Loucy (cell line): ENCODE measurements at regions not wholly inside any gene's neighbourhood (a gene's known extent, or its start where the extent isn't known, plus 50 kb on each side); places are given as distances from the start of the nearest gene placed in this dataset.

ENCODE experiments used
- EZH2phosphoT487 ChIP-seq: fragments of 200-600 bp; IDR thresholded peaks from 2 replicates; pipeline ENCODE4 v1.6.1; 2018; ENCODE audit warnings: antibody characterized with exemption, mild to moderate bottlenecking, moderate library complexity, borderline replicate concordance
- TF ChIP-seq, protein P1 (sequence below): fragments of 200-600 bp; sonication (generic); conservative IDR thresholded peaks from 2 replicates; pipeline ENCODE4 v1.5.1; 2014; ENCODE audit warnings: mild to moderate bottlenecking, antibody characterized with exemption, low read length

DNA sequence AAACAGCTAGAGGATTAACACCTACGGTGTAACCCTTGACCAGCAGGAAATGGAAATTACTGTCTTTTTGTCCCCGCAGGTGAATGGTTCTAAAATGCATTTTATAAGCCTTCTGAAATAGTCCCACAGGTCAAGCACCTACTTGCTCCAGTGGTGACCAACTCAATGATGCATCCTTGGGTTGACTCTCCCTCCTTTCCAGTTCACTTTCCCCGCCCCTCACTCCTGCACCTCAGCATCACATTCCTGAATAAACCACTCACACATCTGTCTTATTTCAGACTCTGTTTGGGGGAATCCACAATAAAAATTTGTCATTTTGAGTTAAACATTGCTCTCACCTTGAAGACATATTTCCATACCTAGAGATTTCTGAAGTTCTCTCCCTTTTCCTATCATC lies 446.0 kb upstream of the TNP1 start:
- TF ChIP-seq, protein P1, sequence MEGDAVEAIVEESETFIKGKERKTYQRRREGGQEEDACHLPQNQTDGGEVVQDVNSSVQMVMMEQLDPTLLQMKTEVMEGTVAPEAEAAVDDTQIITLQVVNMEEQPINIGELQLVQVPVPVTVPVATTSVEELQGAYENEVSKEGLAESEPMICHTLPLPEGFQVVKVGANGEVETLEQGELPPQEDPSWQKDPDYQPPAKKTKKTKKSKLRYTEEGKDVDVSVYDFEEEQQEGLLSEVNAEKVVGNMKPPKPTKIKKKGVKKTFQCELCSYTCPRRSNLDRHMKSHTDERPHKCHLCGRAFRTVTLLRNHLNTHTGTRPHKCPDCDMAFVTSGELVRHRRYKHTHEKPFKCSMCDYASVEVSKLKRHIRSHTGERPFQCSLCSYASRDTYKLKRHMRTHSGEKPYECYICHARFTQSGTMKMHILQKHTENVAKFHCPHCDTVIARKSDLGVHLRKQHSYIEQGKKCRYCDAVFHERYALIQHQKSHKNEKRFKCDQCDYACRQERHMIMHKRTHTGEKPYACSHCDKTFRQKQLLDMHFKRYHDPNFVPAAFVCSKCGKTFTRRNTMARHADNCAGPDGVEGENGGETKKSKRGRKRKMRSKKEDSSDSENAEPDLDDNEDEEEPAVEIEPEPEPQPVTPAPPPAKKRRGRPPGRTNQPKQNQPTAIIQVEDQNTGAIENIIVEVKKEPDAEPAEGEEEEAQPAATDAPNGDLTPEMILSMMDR = no peak
- TF ChIP-seq EZH2phosphoT487 = no peak
